NT2/D1 (cell line): ENCODE measurements at regions not wholly inside any gene's neighbourhood (a gene's known extent, or its start where the extent isn't known, plus 50 kb on each side); places are given as distances from the start of the nearest gene placed in this dataset.

Experiments
- DNase-seq: peaks from one replicate; pipeline ENCODE4 v3.0.0-alpha.2; 2011; ENCODE audit warnings: low read depth, low spot score
- H3K27me3 ChIP-seq: 2 replicates; pipeline ENCODE4 v1.6.0; 2011; ENCODE audit warnings: mild to moderate bottlenecking; ENCODE audit not compliant: insufficient read length, insufficient read depth
- H3K36me3 ChIP-seq: 2 replicates; pipeline ENCODE4 v1.6.1; 2011; ENCODE audit warnings: mild to moderate bottlenecking, low read length, mixed read lengths; ENCODE audit not compliant: insufficient read depth, insufficient read length
- H3K4me1 ChIP-seq: 2 replicates; pipeline ENCODE4 v1.5.1; 2011; ENCODE audit not compliant: insufficient read depth, insufficient read length
- H3K4me3 ChIP-seq: 2 replicates; pipeline ENCODE4 v1.5.1; 2011; ENCODE audit warnings: low read depth; ENCODE audit not compliant: insufficient read length
- H3K9ac ChIP-seq: 2 replicates; pipeline ENCODE4 v1.6.0; 2011; ENCODE audit warnings: low read depth; ENCODE audit not compliant: insufficient read length
- H3K9me3 ChIP-seq: 2 replicates; pipeline ENCODE4 v1.5.1; 2011; ENCODE audit warnings: mild to moderate bottlenecking, low read length; ENCODE audit not compliant: insufficient read depth
- SUZ12 ChIP-seq: IDR thresholded peaks from 2 replicates; pipeline ENCODE4 v1.6.1; 2011; ENCODE audit not compliant: insufficient read length, insufficient read depth; ENCODE audit errors: extremely low read depth
- YY1 ChIP-seq: IDR thresholded peaks from 2 replicates; pipeline ENCODE4 v1.6.1; 2011; ENCODE audit not compliant: insufficient read length, insufficient read depth
- ZNF274 ChIP-seq: IDR thresholded peaks from 2 replicates; pipeline ENCODE4 v1.6.1; 2011; ENCODE audit warnings: mild to moderate bottlenecking, low read depth, low read length

- Histone ChIP-seq H3K9ac (no peak overlapping the region), H3K9me3 (no peaks in the 10 kb centered on the region), H3K27me3 (no peaks in the 10 kb centered on the region), H3K36me3 (no peaks in the 10 kb centered on the region), H3K4me3 (no peak overlapping the region), H3K4me1 (no peaks in the 10 kb centered on the region)
- no peak for TF ChIP-seq ZNF274
- TF ChIP-seq YY1 = no peak
- TF ChIP-seq SUZ12 = no peak
- no peak for DNase-seq
These were observed 89.2 kb upstream of the INHBA start for GRCh38 chr7:41792120-41792519.

GRCh38 chr7:41788556-41788955 lies 85.7 kb upstream of the INHBA start:
- no peaks in the 10 kb centered on the region for H3K4me1 ChIP-seq
- TF ChIP-seq SUZ12 = no peak
- no peak for TF ChIP-seq ZNF274
- TF ChIP-seq YY1 = no peak
- H3K27me3 ChIP-seq = no peaks in the 10 kb centered on the region
- no peaks in the 10 kb centered on the region for H3K36me3 ChIP-seq
- no peak for DNase-seq
- H3K9me3 ChIP-seq = no peaks in the 10 kb centered on the region
- no peak overlapping the region for H3K9ac ChIP-seq
- no peak overlapping the region for H3K4me3 ChIP-seq

GRCh38 chr7:41787651-41788350 lies 84.9 kb upstream of the INHBA start:
- Histone ChIP-seq H3K9ac (no peak overlapping the region), H3K36me3 (no peaks in the 10 kb centered on the region), H3K4me1 (no peaks in the 10 kb centered on the region), H3K27me3 (no peaks in the 10 kb centered on the region), H3K9me3 (no peaks in the 10 kb centered on the region), H3K4me3 (no peak overlapping the region)
- no peak for DNase-seq
- TF ChIP-seq ZNF274 (no peak), SUZ12 (no peak), YY1 (no peak)

- Histone ChIP-seq H3K36me3 (no peaks in the 10 kb centered on the region), H3K9me3 (no peaks in the 10 kb centered on the region), H3K4me1 (no peaks in the 10 kb centered on the region), H3K4me3 (no peak overlapping the region), H3K9ac (no peak overlapping the region), H3K27me3 (no peaks in the 10 kb centered on the region)
- TF ChIP-seq ZNF274 (no peak), SUZ12 (no peak), YY1 (no peak)
- DNase-seq = no peak
These were observed 84.1 kb upstream of the INHBA start for GRCh38 chr7:41786944-41787343.

GRCh38 chr7:41786404-41786803 lies 83.5 kb upstream of the INHBA start:
- DNase-seq = no peak
- H3K4me3 ChIP-seq = no peak overlapping the region
- H3K9ac ChIP-seq = no peak overlapping the region
- H3K36me3 ChIP-seq = no peaks in the 10 kb centered on the region
- no peaks in the 10 kb centered on the region for H3K9me3 ChIP-seq
- TF ChIP-seq ZNF274 = no peak
- TF ChIP-seq SUZ12 = no peak
- no peak for TF ChIP-seq YY1
- H3K27me3 ChIP-seq = no peaks in the 10 kb centered on the region
- no peaks in the 10 kb centered on the region for H3K4me1 ChIP-seq

GRCh38 chr7:41785840-41786239 lies 83.0 kb upstream of the INHBA start:
- DNase-seq = no peak
- no peak overlapping the region for H3K9ac ChIP-seq

GRCh38 chr7:41785265-41785664 lies 82.4 kb upstream of the INHBA start:
- H3K9me3 ChIP-seq = no peaks in the 10 kb centered on the region
- H3K36me3 ChIP-seq = no peaks in the 10 kb centered on the region
- no peak overlapping the region for H3K4me3 ChIP-seq
- no peaks in the 10 kb centered on the region for H3K4me1 ChIP-seq
- no peak for TF ChIP-seq ZNF274
- H3K9ac ChIP-seq = no peak overlapping the region
- H3K27me3 ChIP-seq = no peaks in the 10 kb centered on the region
- no peak for DNase-seq

More at GRCh38 chr7:41785840-41786239, 83.0 kb upstream of the INHBA start:
- H3K27me3 ChIP-seq = no peaks in the 10 kb centered on the region
- H3K4me1 ChIP-seq = no peaks in the 10 kb centered on the region
- H3K36me3 ChIP-seq = no peaks in the 10 kb centered on the region
- no peak overlapping the region for H3K4me3 ChIP-seq
- no peaks in the 10 kb centered on the region for H3K9me3 ChIP-seq
- TF ChIP-seq ZNF274 = no peak

GRCh38 chr7:41779918-41780317 lies 77.0 kb upstream of the INHBA start:
- no peaks in the 10 kb centered on the region for H3K36me3 ChIP-seq
- H3K4me1 ChIP-seq = no peaks in the 10 kb centered on the region
- no peak for DNase-seq
- no peak overlapping the region for H3K9ac ChIP-seq
- H3K27me3 ChIP-seq = no peaks in the 10 kb centered on the region
- no peak for TF ChIP-seq ZNF274
- TF ChIP-seq SUZ12 = no peak
- TF ChIP-seq YY1 = no peak
- H3K4me3 ChIP-seq = no peak overlapping the region
- peaks cover 6% of the 10 kb centered on the region; the same call in 1 of the 2 replicates for H3K9me3 ChIP-seq
